ENCODE measurements at regions not wholly inside any gene's neighbourhood (a gene's known extent, or its start where the extent isn't known, plus 50 kb on each side); places are given as distances from the start of the nearest gene placed in this dataset.

DNA sequence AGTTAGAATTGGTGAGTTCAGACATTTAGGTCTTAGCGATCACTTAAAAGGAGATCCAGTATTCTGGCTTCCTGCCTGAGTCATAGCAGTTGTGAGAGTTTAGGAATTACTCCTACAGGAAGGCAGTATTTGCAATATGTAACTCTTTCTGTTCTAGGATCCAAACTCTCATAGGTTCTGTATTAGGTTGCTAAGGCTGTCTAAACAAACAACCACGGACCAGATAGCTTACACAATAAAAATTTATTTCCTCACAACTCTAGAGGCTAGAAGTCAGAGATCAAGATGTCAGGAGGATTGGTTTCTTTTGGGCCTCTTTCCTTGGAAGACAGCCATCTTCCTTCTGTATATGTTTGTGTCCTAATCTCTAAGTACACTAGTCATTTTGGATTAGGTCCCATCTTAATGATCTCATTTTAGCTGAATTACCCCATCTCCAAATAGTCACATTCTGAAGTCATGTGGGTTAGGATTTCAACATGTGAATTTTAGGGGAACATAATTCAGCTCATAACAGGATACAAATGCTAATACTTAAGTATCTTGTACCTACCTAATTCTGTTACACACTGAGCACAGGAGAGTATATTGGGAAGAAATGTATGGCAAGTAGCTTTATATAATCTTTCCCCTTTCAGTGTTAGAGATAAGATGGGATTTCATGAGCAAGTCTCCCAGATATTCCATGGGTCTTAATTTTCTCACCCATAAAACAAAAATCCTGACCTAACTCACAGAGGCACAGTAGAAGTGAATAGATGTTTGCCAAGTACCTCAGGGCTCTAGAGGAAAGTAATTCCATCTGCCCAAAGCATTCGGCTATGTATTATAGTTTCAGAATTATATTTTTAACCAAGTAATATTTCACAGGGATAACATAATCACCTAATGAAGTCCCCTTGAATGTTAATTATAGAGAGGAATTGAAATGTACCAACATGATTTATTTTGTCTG lies 144.4 kb downstream of the PTBP2 start:
- no peak overlapping the region for H3K4me3 ChIP-seq (ENCODE audit: low read depth, low read length)
- TF ChIP-seq, protein P1, sequence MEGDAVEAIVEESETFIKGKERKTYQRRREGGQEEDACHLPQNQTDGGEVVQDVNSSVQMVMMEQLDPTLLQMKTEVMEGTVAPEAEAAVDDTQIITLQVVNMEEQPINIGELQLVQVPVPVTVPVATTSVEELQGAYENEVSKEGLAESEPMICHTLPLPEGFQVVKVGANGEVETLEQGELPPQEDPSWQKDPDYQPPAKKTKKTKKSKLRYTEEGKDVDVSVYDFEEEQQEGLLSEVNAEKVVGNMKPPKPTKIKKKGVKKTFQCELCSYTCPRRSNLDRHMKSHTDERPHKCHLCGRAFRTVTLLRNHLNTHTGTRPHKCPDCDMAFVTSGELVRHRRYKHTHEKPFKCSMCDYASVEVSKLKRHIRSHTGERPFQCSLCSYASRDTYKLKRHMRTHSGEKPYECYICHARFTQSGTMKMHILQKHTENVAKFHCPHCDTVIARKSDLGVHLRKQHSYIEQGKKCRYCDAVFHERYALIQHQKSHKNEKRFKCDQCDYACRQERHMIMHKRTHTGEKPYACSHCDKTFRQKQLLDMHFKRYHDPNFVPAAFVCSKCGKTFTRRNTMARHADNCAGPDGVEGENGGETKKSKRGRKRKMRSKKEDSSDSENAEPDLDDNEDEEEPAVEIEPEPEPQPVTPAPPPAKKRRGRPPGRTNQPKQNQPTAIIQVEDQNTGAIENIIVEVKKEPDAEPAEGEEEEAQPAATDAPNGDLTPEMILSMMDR (IDR thresholded peaks at IDR 0.05; ENCODE audit: low read depth, low read length): no peak
- TF ChIP-seq MYC (IDR thresholded peaks at IDR 0.05; ENCODE audit: low read depth, low read length) (no peak), POLR2A (IDR thresholded peaks at IDR 0.05; ENCODE audit: extremely low read depth, insufficient read length) (no peak)
- TF ChIP-seq, protein P2, sequence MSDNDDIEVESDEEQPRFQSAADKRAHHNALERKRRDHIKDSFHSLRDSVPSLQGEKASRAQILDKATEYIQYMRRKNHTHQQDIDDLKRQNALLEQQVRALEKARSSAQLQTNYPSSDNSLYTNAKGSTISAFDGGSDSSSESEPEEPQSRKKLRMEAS (IDR thresholded peaks at IDR 0.05; ENCODE audit: low read depth, low read length): no peak
- no peak for DNase-seq (ENCODE audit: low read depth)

DNA sequence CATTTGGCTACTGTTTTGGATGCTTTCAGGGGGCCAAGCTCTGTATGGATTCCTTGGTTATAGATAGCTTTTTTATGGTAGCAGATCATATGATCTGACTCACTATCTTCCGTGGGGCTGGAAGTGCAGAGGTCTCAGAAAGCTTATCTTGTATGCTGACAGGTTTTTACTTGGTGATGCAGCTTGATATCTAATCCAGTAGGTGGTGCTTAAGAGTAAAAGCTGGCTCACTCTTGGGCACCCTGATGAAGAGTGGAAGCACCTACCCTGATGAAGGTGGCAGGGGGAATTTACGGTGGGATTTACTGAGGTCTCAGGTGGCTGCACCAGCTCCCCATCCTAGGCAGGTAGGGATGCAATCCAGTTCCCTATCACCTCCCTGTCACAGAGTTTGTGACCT lies 151.2 kb downstream of the PTBP2 start:
- DNase-seq (ENCODE audit: low read depth): no peak
- H3K4me3 ChIP-seq (ENCODE audit: low read depth, low read length): no peak overlapping the region
- TF ChIP-seq MYC (IDR thresholded peaks at IDR 0.05; ENCODE audit: low read depth, low read length): no peak
- TF ChIP-seq, protein P2 (IDR thresholded peaks at IDR 0.05; ENCODE audit: low read depth, low read length): no peak
- TF ChIP-seq, protein P1 (IDR thresholded peaks at IDR 0.05; ENCODE audit: low read depth, low read length): no peak

DNA sequence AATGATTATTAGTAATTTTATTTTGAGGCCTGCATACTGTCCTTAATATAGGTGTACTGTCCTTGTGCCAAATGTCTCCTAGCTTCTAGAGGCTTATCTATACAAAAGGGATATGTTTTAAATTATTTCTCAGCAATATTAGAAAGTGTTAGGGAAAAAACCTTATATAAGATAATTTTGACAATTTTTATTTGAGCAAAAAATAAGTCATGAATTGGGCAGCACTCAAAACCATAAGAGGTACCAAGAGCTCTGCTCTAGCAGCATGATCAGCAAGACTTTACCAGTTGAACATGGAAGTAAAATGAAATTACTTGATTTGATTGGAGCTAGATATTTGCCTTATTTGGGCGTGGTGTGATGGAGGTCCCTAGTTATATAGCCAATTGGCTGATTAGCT lies 157.1 kb downstream of the PTBP2 start:
- no peak for TF ChIP-seq POLR2A (IDR thresholded peaks at IDR 0.05; ENCODE audit: extremely low read depth, insufficient read length)
- TF ChIP-seq, protein P1 (IDR thresholded peaks at IDR 0.05; ENCODE audit: low read depth, low read length): no peak
- TF ChIP-seq, protein P2 (IDR thresholded peaks at IDR 0.05; ENCODE audit: low read depth, low read length): no peak
- no peak for TF ChIP-seq MYC (IDR thresholded peaks at IDR 0.05; ENCODE audit: low read depth, low read length)
- no peak overlapping the region for H3K4me3 ChIP-seq (ENCODE audit: low read depth, low read length)
- no peak for DNase-seq (ENCODE audit: low read depth)

DNA sequence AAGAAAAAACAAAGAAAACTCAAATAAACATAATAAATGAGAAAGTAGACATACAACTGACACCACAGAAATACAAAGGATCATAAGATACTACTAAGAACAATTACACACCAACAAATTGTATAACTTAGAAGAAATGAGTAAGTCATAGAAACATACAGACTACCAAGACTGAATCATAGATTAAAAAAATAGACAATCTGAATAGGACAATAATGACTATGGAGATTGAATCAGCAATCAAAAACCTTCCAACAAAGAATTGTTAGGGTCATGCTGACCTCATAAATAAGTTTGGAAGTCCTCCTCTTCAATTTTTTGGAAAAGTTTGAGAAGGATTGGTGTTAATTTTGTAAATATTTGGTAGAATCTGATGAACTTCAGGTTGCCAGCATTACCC lies 159.0 kb downstream of the PTBP2 start:
- no peak for TF ChIP-seq POLR2A (IDR thresholded peaks at IDR 0.05; ENCODE audit: extremely low read depth, insufficient read length)
- TF ChIP-seq, protein P1 (IDR thresholded peaks at IDR 0.05; ENCODE audit: low read depth, low read length): no peak
- TF ChIP-seq, protein P2 (IDR thresholded peaks at IDR 0.05; ENCODE audit: low read depth, low read length): no peak
- TF ChIP-seq MYC (IDR thresholded peaks at IDR 0.05; ENCODE audit: low read depth, low read length): no peak
- H3K4me3 ChIP-seq (ENCODE audit: low read depth, low read length): no peak overlapping the region
- DNase-seq (ENCODE audit: low read depth): no peak

DNA sequence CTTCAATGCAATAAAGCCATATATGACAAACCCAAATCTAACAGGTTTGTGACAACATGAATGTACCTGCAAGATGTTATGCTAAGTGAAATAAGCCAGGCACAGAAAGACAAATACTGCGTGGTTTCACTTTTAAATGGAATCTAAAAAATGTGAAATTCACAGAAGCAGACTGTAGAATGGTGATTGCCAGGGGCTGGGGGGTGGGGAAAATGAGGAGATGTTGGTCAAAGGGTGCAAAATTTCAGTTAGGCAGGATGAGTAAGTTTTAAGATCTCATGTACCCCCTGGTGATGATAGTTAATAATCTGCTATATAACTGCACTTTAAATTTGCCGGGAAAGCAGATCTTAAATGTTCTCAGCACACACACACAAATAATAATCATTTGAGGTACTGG lies 160.5 kb downstream of the PTBP2 start:
- TF ChIP-seq, protein P2 (IDR thresholded peaks at IDR 0.05; ENCODE audit: low read depth, low read length): no peak
- TF ChIP-seq POLR2A (IDR thresholded peaks at IDR 0.05; ENCODE audit: extremely low read depth, insufficient read length): no peak
- TF ChIP-seq, protein P1 (IDR thresholded peaks at IDR 0.05; ENCODE audit: low read depth, low read length): no peak
- no peak for DNase-seq (ENCODE audit: low read depth)
- H3K4me3 ChIP-seq (ENCODE audit: low read depth, low read length): no peak overlapping the region
